NCI-H748 treated with DMSO at 0.1 percent for 48 hours (cell line): ENCODE measurements at regions not wholly inside any gene's neighbourhood (a gene's known extent, or its start where the extent isn't known, plus 50 kb on each side); places are given as distances from the start of the nearest gene placed in this dataset.

Experiments used
- DNase-seq: peaks from one replicate; lab custom pipeline; 2025; lab: John Stamatoyannopoulos, UW

DNA sequence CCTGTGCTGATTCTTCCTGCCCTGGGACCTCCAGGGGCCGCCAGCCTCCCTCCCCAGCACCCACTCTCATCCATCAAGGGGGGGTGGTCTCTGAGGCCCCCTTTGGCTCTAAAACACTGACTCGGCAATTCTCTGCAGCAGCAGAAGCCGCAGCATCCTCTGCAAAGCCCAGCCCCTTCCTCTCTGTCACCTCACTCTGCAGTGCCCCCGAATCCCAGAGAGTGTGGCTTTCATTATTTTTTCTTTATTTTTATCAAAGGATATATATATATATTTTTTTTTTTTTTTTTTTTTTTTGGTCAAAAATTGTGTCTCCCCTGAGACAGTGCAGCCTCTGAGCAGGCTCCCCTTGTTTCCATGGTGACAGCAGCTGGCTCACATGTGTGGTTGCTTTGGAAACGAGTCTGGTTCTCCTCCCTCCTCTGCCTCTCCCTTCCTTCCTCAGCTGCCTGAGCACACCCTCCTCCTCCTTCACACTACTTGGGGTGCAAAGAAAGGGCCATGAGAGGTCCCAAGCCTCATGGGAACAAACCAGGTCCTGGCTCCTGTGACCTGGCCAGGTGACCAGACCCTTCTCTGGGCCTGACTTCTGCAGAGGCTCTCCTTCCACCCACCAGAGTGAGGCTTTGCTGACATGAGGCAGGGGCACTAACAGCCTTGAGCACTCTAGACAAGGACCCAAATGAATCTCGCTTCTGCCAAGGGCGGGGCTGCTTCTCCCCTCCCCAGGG lies 100.5 kb downstream of the LRRC74A start:
- peak; percentile 54 for DNase-seq

DNA sequence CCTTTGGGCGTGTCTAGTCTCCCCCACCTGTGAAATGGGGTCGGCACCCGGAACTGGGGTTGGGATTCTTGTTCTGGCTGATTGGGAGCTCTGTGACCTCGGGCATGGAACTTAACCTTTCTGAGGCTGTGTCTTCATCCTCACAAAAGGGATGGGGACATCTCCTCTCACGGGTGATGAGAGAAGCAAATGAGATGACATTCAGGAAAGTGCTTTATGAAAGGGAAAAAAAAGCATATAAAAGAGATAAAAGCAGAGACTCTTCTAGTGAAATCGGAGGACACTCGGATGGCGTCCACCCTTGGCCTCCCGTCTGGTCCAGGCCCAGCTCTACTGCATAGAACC lies 98.9 kb downstream of the LRRC74A start:
- no peak for DNase-seq

DNA sequence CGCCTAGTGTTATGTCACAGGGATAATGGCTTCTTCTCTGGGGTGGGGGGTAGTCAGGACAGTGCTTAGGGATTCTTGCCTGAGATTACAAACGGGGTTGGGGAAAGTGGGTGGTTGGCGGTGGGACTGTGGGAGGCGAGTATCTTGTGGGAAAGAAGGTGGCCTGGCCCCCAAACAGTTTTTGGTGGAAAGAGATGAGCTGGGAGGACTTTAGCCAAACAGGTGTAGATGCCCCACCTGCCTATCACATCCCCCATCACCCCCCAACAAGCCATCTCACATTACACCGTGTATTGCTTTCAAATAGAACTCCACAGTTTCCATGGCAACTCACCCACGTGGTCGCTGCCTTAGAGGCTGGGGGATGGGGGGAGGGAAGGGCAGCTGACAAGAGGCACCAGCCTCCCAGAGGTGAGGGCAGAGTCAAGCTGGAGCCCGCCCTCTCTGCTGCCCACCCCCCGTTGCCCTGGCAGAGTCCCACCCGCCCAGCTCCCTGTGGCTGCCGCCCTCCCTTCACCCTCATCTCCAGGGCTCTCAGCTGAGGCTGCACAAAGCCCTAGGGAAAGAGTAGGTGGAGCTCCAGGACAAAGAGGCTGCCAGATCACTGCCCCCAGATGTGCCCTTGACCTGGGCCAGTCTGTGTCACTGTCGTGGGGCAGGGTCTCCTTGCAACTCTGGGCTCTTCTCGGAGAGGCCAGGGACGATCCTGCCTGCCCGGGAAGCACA lies 98.3 kb downstream of the LRRC74A start:
- peak; percentile 90 for DNase-seq

GRCh38 chr14:76923431-76924370 lies 97.5 kb downstream of the LRRC74A start:
- DNase-seq = no peak

DNA sequence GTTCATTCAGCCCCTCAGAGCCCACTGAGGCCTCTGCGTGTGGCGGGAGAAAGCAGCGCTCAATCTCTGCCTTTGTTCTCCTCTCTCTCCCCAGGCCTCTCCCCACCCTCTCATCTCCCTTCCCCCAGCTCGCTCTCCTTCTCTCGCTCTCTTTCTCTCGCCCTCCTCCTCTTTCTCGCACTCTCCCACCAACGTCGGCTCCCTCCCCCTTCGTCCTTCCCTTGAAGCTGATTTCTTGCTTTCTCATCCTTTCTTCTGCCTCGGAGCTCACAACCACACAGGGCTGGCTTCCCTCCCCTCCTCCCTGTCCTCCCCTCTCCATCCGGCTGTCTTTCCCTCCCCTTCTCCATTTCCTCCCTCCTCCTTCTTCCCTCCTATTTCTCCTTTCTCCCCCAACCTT lies 96.4 kb downstream of the LRRC74A start:
- DNase-seq = no peak

GRCh38 chr14:76922092-76922491 lies 95.9 kb downstream of the LRRC74A start:
- no peak for DNase-seq

DNA sequence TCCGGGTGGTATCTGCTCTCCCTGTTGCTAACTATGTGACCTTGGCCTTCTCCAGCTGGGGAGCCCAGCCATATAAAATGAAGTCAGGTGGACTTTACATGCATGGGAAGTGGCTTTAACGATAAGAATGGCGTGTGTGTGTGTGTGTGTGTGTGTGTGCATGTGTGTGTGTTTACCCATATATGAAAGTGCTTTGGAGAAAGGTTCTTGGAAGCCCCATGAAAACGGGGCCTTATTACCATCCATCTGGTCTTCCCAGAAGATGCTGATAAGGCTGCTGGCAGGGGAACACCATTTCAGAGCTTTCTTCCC lies 94.8 kb downstream of the LRRC74A start:
- DNase-seq = no peak

GRCh38 chr14:76920331-76921087 lies 94.3 kb downstream of the LRRC74A start:
- DNase-seq = peak; percentile 64

DNA sequence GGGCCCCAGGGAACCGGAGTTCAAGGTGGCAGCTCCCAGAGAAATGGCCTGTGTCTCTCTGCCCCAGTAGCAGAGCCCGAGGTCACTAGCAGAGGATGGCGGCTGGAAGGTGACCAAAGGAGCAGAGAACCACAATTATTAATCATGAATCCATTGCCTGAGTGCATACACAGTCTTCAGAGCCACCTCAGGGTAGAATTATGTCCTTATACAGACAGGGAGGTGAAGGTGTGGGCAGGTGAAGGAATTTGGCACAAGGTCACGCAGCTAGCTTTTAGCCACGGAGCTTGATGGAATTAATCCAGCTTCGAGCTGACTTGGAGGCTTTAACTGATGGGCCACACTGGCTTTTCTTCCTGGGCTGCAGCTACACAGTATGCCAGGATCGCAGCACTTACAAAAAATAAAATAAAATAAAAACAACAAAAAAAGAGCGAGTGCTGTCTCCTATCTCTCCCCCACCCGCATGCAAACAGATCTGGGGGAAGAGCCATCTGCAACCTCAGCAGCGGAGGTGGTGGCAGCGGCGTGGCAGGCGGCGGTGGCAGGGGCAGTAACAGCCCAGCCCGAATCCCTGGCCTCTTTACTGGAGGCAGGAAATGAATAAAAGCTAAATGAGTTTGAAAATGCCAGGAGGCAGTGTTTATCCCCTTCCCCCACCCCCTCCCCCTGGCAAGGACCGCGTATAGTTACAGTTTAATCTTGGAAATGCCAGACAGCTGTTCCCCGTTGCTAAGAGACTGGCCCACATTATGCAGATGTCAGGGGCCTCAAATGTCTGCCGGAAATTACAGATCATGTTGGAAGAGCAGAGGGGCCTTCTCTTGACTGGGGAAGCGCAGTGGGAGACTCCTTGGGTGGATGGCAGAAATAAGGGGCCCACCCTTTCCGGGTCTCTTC lies 93.5 kb downstream of the LRRC74A start:
- peak; percentile 93 for DNase-seq
